ENCODE measurements at regions not wholly inside any gene's neighbourhood (a gene's known extent, or its start where the extent isn't known, plus 50 kb on each side); places are given as distances from the start of the nearest gene placed in this dataset.
"Not testable (repeated sequence)": the region's sequence is repeated elsewhere in the genome, so short reads cannot be mapped to it uniquely, and the experiment has no call there.

GRCh38 chr1:146695388-146695787 lies 242.7 kb upstream of the NBPF12 start:
- POLR2A ChIA-PET; H3K4me3 ChIP-seq (ENCODE audit: low read depth in 2 of 2, low read length in 1 of 2): not testable (repeated sequence)

DNA sequence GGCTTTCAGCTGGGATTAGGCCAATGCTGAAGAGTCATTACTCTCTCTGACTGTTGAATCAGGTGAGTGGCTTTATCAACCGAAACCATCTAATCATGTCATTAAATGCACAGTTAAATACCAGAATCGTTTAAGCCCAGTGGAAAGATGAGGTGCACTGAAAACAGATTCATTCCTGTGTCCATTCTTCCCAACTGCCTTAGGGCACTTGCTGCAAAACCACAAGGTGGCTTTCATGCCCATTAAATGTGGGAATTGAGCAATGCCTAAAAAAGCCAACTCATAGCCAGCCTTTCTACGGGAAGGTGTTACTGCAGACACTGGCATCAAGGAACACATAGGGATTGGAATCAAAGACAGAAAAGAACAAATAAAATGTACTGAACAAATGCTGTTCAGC lies 246.3 kb upstream of the NBPF12 start:
- H3F3A ChIP-seq (replicated peaks; ENCODE audit: insufficient read depth); H3K9me3 ChIP-seq; H2AFZ ChIP-seq (ENCODE audit: low read depth); H3K4me3 ChIP-seq (ENCODE audit: low read depth in 2 of 2, low read length in 1 of 2); H3K9me2 ChIP-seq; H3K4me2 ChIP-seq; H3K27ac ChIP-seq (ENCODE audit: low read depth in 2 of 2, low read length in 1 of 2); DNase-seq; H3K9ac ChIP-seq; CTCF ChIA-PET; H3K79me2 ChIP-seq (ENCODE audit: insufficient read depth); H3K36me3 ChIP-seq (replicated peaks in 1 of 2; ENCODE audit: control insufficient read depth in 1 of 2, insufficient read depth in 2 of 2, low read length in 1 of 2); POLR2A ChIA-PET; H4K20me1 ChIP-seq (ENCODE audit: insufficient read depth); H3K27me3 ChIP-seq (ENCODE audit: insufficient read depth); H3K4me1 ChIP-seq (ENCODE audit: control insufficient read depth in 1 of 2, insufficient read depth in 2 of 2, low read depth in 1 of 2, low read length in 1 of 2): not testable (repeated sequence)
- 38% methylated on average over 1 of the region's 3 CpGs for WGBS (ENCODE audit: low lambda C conversion rate)

More at GRCh38 chr1:146695388-146695787, 242.7 kb upstream of the NBPF12 start:
- H3K36me3 ChIP-seq (replicated peaks in 1 of 2; ENCODE audit: control insufficient read depth in 1 of 2, insufficient read depth in 2 of 2, low read length in 1 of 2); H4K20me1 ChIP-seq (ENCODE audit: insufficient read depth); H3K9me3 ChIP-seq; H2AFZ ChIP-seq (ENCODE audit: low read depth); H3K4me2 ChIP-seq; H3K27me3 ChIP-seq (ENCODE audit: insufficient read depth); CTCF ChIA-PET; H3K79me2 ChIP-seq (ENCODE audit: insufficient read depth); DNase-seq; H3K9ac ChIP-seq; H3F3A ChIP-seq (replicated peaks; ENCODE audit: insufficient read depth); H3K27ac ChIP-seq (ENCODE audit: low read depth in 2 of 2, low read length in 1 of 2); H3K4me1 ChIP-seq (ENCODE audit: control insufficient read depth in 1 of 2, insufficient read depth in 2 of 2, low read depth in 1 of 2, low read length in 1 of 2); H3K9me2 ChIP-seq: not testable (repeated sequence)
- 0% methylated on average over 1 of the region's 10 CpGs for WGBS (ENCODE audit: low lambda C conversion rate)

DNA sequence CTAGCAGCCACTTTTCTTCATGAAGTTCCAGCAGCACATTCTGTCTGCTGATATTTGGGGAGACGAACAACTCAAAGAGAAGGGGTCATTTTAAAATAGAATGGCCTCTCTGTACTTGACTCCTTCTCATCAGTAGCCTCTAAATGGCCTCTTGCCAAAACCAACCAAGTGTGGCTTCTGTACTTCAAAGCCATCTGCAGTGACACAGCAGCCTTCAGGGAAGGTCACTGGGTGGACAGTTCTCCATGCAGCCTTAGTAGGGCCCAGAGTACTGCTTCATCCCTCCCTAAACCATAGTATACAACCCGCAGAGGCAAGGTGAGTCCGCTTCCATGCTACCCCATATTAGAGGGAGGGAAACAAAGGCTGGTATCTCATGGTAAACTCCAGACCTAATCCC lies 249.2 kb upstream of the NBPF12 start:
- H3K9ac ChIP-seq; POLR2A ChIA-PET; H4K20me1 ChIP-seq (ENCODE audit: insufficient read depth); H3K4me2 ChIP-seq; H3K36me3 ChIP-seq (replicated peaks in 1 of 2; ENCODE audit: control insufficient read depth in 1 of 2, insufficient read depth in 2 of 2, low read length in 1 of 2); H3K79me2 ChIP-seq (ENCODE audit: insufficient read depth); CTCF ChIA-PET; H3F3A ChIP-seq (replicated peaks; ENCODE audit: insufficient read depth); H2AFZ ChIP-seq (ENCODE audit: low read depth); H3K27me3 ChIP-seq (ENCODE audit: insufficient read depth); H3K9me3 ChIP-seq; H3K9me2 ChIP-seq; DNase-seq; H3K4me1 ChIP-seq (ENCODE audit: control insufficient read depth in 1 of 2, insufficient read depth in 2 of 2, low read depth in 1 of 2, low read length in 1 of 2); H3K4me3 ChIP-seq (ENCODE audit: low read depth in 2 of 2, low read length in 1 of 2); H3K27ac ChIP-seq (ENCODE audit: low read depth in 2 of 2, low read length in 1 of 2): not testable (repeated sequence)
- WGBS (ENCODE audit: low lambda C conversion rate), result 14% methylated on average over 1 of the region's 3 CpGs

DNA sequence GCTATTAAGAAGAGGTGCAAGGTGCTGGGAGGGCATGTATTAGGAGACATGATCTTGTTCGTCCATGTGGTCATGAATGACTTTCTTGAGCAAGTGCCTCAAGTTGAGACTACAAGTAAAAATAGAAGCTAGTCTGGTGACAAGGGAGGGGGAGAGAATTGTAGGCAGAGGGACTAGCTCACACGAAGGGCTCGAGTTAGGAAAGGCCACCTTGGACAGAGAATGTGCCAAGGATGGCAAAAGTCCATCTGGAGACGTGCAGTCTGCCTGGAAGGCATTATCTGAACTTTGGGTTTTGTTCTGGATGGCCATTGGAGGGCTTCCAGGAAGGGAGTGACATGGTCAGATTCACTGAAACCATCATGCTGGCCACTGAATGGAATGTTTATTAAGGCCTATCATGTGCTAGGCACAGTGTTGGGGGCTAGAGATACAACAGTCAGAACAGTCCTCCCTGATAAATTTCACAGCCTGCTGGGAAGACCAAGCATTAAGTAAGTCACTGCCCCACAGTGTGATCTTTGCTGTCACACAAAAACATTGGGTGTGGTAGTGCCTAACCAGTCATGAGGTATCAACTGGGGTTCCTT lies 251.3 kb upstream of the NBPF12 start:
- H4K20me1 ChIP-seq (ENCODE audit: insufficient read depth); DNase-seq; H3K79me2 ChIP-seq (ENCODE audit: insufficient read depth); H3K9me3 ChIP-seq; POLR2A ChIA-PET; H3K4me3 ChIP-seq (ENCODE audit: low read depth in 2 of 2, low read length in 1 of 2); H3K4me2 ChIP-seq; H3K36me3 ChIP-seq (replicated peaks in 1 of 2; ENCODE audit: control insufficient read depth in 1 of 2, insufficient read depth in 2 of 2, low read length in 1 of 2); H2AFZ ChIP-seq (ENCODE audit: low read depth); H3K9me2 ChIP-seq; CTCF ChIA-PET; H3K9ac ChIP-seq; H3F3A ChIP-seq (replicated peaks; ENCODE audit: insufficient read depth); H3K4me1 ChIP-seq (ENCODE audit: control insufficient read depth in 1 of 2, insufficient read depth in 2 of 2, low read depth in 1 of 2, low read length in 1 of 2); H3K27me3 ChIP-seq (ENCODE audit: insufficient read depth); H3K27ac ChIP-seq (ENCODE audit: low read depth in 2 of 2, low read length in 1 of 2): not testable (repeated sequence)
- 30% methylated on average over 4 of the region's 4 CpGs for WGBS (ENCODE audit: low lambda C conversion rate)

DNA sequence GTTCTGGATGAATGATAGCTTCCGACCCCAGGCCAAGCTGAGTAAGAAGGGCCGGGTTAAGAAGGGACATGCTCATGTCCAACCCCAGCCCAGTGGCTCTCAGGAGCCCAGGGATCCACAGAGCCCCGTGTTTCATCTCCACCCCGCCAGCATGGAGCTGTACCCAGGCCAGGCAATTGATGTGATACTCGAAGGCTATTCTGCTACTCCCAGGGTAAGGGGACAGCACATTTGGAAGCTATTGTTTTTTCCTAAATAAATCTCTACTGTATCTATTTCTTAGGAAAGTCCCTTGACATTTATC lies 255.0 kb upstream of the NBPF12 start:
- H3K9me3 ChIP-seq; H3K4me3 ChIP-seq (ENCODE audit: low read depth in 2 of 2, low read length in 1 of 2); H3K79me2 ChIP-seq (ENCODE audit: insufficient read depth); H2AFZ ChIP-seq (ENCODE audit: low read depth); DNase-seq; H3K4me2 ChIP-seq; H3K4me1 ChIP-seq (ENCODE audit: control insufficient read depth in 1 of 2, insufficient read depth in 2 of 2, low read depth in 1 of 2, low read length in 1 of 2); H3K9ac ChIP-seq; H3K27ac ChIP-seq (ENCODE audit: low read depth in 2 of 2, low read length in 1 of 2); CTCF ChIA-PET; H3K36me3 ChIP-seq (replicated peaks in 1 of 2; ENCODE audit: control insufficient read depth in 1 of 2, insufficient read depth in 2 of 2, low read length in 1 of 2); H4K20me1 ChIP-seq (ENCODE audit: insufficient read depth); H3F3A ChIP-seq (replicated peaks; ENCODE audit: insufficient read depth); H3K27me3 ChIP-seq (ENCODE audit: insufficient read depth); POLR2A ChIA-PET; H3K9me2 ChIP-seq: not testable (repeated sequence)
- no CpG with 5 or more reads among the region's 5 CpGs for WGBS (ENCODE audit: low lambda C conversion rate)

GRCh38 chr1:146682227-146683125 lies 255.6 kb upstream of the NBPF12 start:
- H3F3A ChIP-seq (replicated peaks; ENCODE audit: insufficient read depth); H3K27me3 ChIP-seq (ENCODE audit: insufficient read depth); H3K79me2 ChIP-seq (ENCODE audit: insufficient read depth); DNase-seq; H3K9me3 ChIP-seq; H3K4me1 ChIP-seq (ENCODE audit: control insufficient read depth in 1 of 2, insufficient read depth in 2 of 2, low read depth in 1 of 2, low read length in 1 of 2); POLR2A ChIA-PET; H3K36me3 ChIP-seq (replicated peaks in 1 of 2; ENCODE audit: control insufficient read depth in 1 of 2, insufficient read depth in 2 of 2, low read length in 1 of 2); H3K27ac ChIP-seq (ENCODE audit: low read depth in 2 of 2, low read length in 1 of 2); H3K4me2 ChIP-seq; H3K4me3 ChIP-seq (ENCODE audit: low read depth in 2 of 2, low read length in 1 of 2); CTCF ChIA-PET; H3K9ac ChIP-seq; H4K20me1 ChIP-seq (ENCODE audit: insufficient read depth); H2AFZ ChIP-seq (ENCODE audit: low read depth); H3K9me2 ChIP-seq: not testable (repeated sequence)
- WGBS (ENCODE audit: low lambda C conversion rate), result 47% methylated on average over 8 of the region's 11 CpGs

All from SK-N-SH (cell line).